H1 (cell line): ENCODE measurements at regions not wholly inside any gene's neighbourhood (a gene's known extent, or its start where the extent isn't known, plus 50 kb on each side); places are given as distances from the start of the nearest gene placed in this dataset.
"Not testable (repeated sequence)": the region's sequence is repeated elsewhere in the genome, so short reads cannot be mapped to it uniquely, and the experiment has no call there.

ENCODE experiments used
- CTCF ChIA-PET: fragments of 300-600 bp; sonication (Branson Sonifier 250); formaldehyde crosslinking; loops from one replicate; lab custom pipeline; 2021; ENCODE audit not compliant: partially characterized antibody; lab: Charles Lee
- POLR2A ChIA-PET: fragments of 300-600 bp; sonication (Branson Sonifier 250); formaldehyde crosslinking; loops from one replicate; lab custom pipeline; 2021; ENCODE audit warnings: inconsistent platforms; ENCODE audit not compliant: partially characterized antibody; lab: Charles Lee
- DNase-seq, 2 experiments: peaks; one replicate each; pipeline versions ENCODE4 v3.0.0 to v3.0.0-alpha.2; 2010 to 2022; ENCODE audit warnings: low spot score in 2 of 2, low read depth in 1 of 2, mixed read lengths in 1 of 2
- FAIRE-seq: peaks from 2 replicates; lab custom pipeline; 2011; peaks lifted over from hg19 to GRCh38; lab: Jason Lieb, UNC
- H2AFZ ChIP-seq: 2 replicates; pipeline ENCODE4 v1.8.1; 2012; ENCODE audit warnings: low read length, inconsistent platforms
- H2AK5ac ChIP-seq: 2 replicates; pipeline ENCODE4 v1.6.1; 2013; ENCODE audit warnings: low read depth, low read length
- H2BK120ac ChIP-seq: replicated peaks from 2 replicates; pipeline ENCODE3; 2013; ENCODE audit warnings: low read depth, low read length, inconsistent platforms
- H2BK12ac ChIP-seq: 2 replicates; pipeline ENCODE4 v1.6.1; 2013; ENCODE audit warnings: low read depth, low read length
- H2BK15ac ChIP-seq: 2 replicates; pipeline ENCODE4 v1.6.1; 2013; ENCODE audit warnings: low read length
- H2BK20ac ChIP-seq: 2 replicates; pipeline ENCODE4 v1.6.1; 2013; ENCODE audit warnings: low read length
- H2BK5ac ChIP-seq: 2 replicates; pipeline ENCODE4 v1.6.1; 2013; ENCODE audit warnings: low read depth, low read length
- H3K14ac ChIP-seq: 2 replicates; pipeline ENCODE4 v1.6.1; 2013; ENCODE audit warnings: inconsistent platforms; ENCODE audit not compliant: insufficient read length
- H3K18ac ChIP-seq: 2 replicates; pipeline ENCODE4 v1.6.1; 2013; ENCODE audit warnings: low read length; ENCODE audit errors: extremely low read depth
- H3K23ac ChIP-seq: 2 replicates; pipeline ENCODE4 v1.6.1; 2013; ENCODE audit warnings: inconsistent platforms; ENCODE audit not compliant: insufficient read length
- H3K23me2 ChIP-seq: 2 replicates; pipeline ENCODE4 v1.6.1; 2013; ENCODE audit warnings: low read depth, low read length
- H3K27ac ChIP-seq: 2 replicates; pipeline ENCODE4 v1.6.1; 2011; ENCODE audit warnings: low read depth, low read length, inconsistent platforms
- H3K27me3 ChIP-seq, 4 experiments: replicated peaks in 1 of 4; 1 replicate in 1 of 4; 2 replicates in 3 of 4; pipeline versions ENCODE4 v1.6.1 to v1.8.1; 2011 to 2013; ENCODE audit warnings: low read length in 3 of 4, mild to moderate bottlenecking in 3 of 4, inconsistent platforms in 2 of 4, mixed read lengths in 2 of 4, moderate library complexity in 1 of 4; ENCODE audit not compliant: control insufficient read depth in 3 of 4, insufficient read depth in 3 of 4; ENCODE audit errors: extremely low read depth in 1 of 4
- H3K36me3 ChIP-seq, 4 experiments: 2 replicates each; pipeline versions ENCODE4 v1.6.1 to v1.8.1; 2011 to 2013; ENCODE audit warnings: mild to moderate bottlenecking in 4 of 4, low read length in 3 of 4, moderate library complexity in 2 of 4, control low read depth in 1 of 4, inconsistent platforms in 1 of 4; ENCODE audit not compliant: insufficient read depth in 4 of 4, control insufficient read depth in 2 of 4
- H3K4ac ChIP-seq: replicated peaks from 2 replicates; pipeline ENCODE3; 2013; ENCODE audit warnings: low read length, low read depth, mixed read lengths, inconsistent platforms; ENCODE audit not compliant: insufficient read length
- H3K4me1 ChIP-seq, 4 experiments: replicated peaks in 1 of 4; 1 replicate in 1 of 4; 2 replicates in 3 of 4; pipeline versions ENCODE4 v1.6.1 to v1.8.1; 2011 to 2013; ENCODE audit warnings: low read length in 3 of 4, inconsistent platforms in 2 of 4, mixed read lengths in 1 of 4; ENCODE audit not compliant: insufficient read depth in 4 of 4, control insufficient read depth in 3 of 4
- H3K4me2 ChIP-seq, 2 experiments: 2 replicates each; pipeline versions ENCODE4 v1.6.1 to v1.8.1; 2011 to 2013; ENCODE audit warnings: low read depth in 2 of 2, low read length in 2 of 2, control low read depth in 1 of 2, inconsistent platforms in 1 of 2, mild to moderate bottlenecking in 1 of 2; ENCODE audit not compliant: insufficient read depth in 1 of 2
- H3K4me3 ChIP-seq, 4 experiments: fragments of 200-600, 300-600 bp in 1 of 4; sonication (generic), shearing (Covaris generic), sonication (Bioruptor Twin) in 1 of 4; 2 replicates each; pipeline versions ENCODE4 v1.5.1 to v1.8.1; 2011 to 2016; ENCODE audit warnings: low read length in 4 of 4, low read depth in 3 of 4, control low read depth in 2 of 4, inconsistent platforms in 2 of 4, mild to moderate bottlenecking in 2 of 4, mixed read lengths in 1 of 4, moderate library complexity in 1 of 4; ENCODE audit not compliant: insufficient read depth in 2 of 4; ENCODE audit errors: extremely low read depth in 1 of 4
- H3K56ac ChIP-seq: replicated peaks from 2 replicates; pipeline ENCODE3; 2013; ENCODE audit warnings: low read depth, mild to moderate bottlenecking, mixed read lengths, low read length, inconsistent platforms; ENCODE audit not compliant: insufficient read length
- H3K79me1 ChIP-seq: 2 replicates; pipeline ENCODE4 v1.6.1; 2013; ENCODE audit warnings: low read depth, low read length, control low read depth
- H3K79me2 ChIP-seq, 2 experiments: 2 replicates each; pipeline versions ENCODE4 v1.6.1 to v1.8.1; 2012 to 2013; ENCODE audit warnings: low read length in 2 of 2, mild to moderate bottlenecking in 2 of 2, inconsistent platforms in 1 of 2; ENCODE audit not compliant: insufficient read depth in 2 of 2, control insufficient read depth in 1 of 2
- H3K9ac ChIP-seq, 4 experiments: replicated peaks in 1 of 4; 1 replicate in 1 of 4; 2 replicates in 3 of 4; pipeline versions ENCODE4 v1.6.1 to v1.8.1; 2011 to 2013; ENCODE audit warnings: low read depth in 3 of 4, low read length in 3 of 4, control low read depth in 2 of 4, mild to moderate bottlenecking in 2 of 4, moderate library complexity in 2 of 4, inconsistent platforms in 1 of 4; ENCODE audit errors: extremely low read depth in 1 of 4
- H3K9me3 ChIP-seq, 2 experiments: 2 replicates each; pipeline versions ENCODE4 v1.6.1 to v1.8.1; 2012 to 2013; ENCODE audit warnings: mild to moderate bottlenecking in 2 of 2, moderate library complexity in 2 of 2, control low read depth in 1 of 2, inconsistent platforms in 1 of 2, low read depth in 1 of 2, low read length in 1 of 2, mixed read lengths in 1 of 2; ENCODE audit not compliant: insufficient read depth in 2 of 2
- H4K20me1 ChIP-seq, 2 experiments: replicated peaks in 1 of 2; 2 replicates each; pipeline versions ENCODE3 to v1.8.1; 2011 to 2013; ENCODE audit warnings: inconsistent platforms in 2 of 2, low read length in 2 of 2, mild to moderate bottlenecking in 1 of 2; ENCODE audit not compliant: insufficient read depth in 2 of 2, control insufficient read depth in 1 of 2
- H4K5ac ChIP-seq: 2 replicates; pipeline ENCODE4 v1.6.1; 2013; ENCODE audit warnings: low read length, low read depth, mixed read lengths, inconsistent platforms; ENCODE audit not compliant: insufficient read length
- H4K8ac ChIP-seq: 2 replicates; pipeline ENCODE4 v1.8.0; 2013; ENCODE audit warnings: mild to moderate bottlenecking, moderate library complexity, low read length, inconsistent platforms; ENCODE audit not compliant: insufficient read depth; ENCODE audit errors: extremely low read depth
- H4K91ac ChIP-seq: replicated peaks from 2 replicates; pipeline ENCODE3; 2013; ENCODE audit warnings: low read length, mixed read lengths, inconsistent platforms; ENCODE audit not compliant: insufficient read length
- WGBS, 2 experiments: shearing (Covaris generic) in 1 of 2; methylation state at CpG; one replicate each; pipeline versions ENCODE4 v1.1.6 to v1.1.7; 2013 to 2015; ENCODE audit warnings: low lambda C conversion rate in 2 of 2, mixed read lengths in 2 of 2, inconsistent platforms in 1 of 2, low coverage in 1 of 2, missing lambda C conversion rate in 1 of 2; ENCODE audit not compliant: insufficient replicate concordance in 2 of 2, insufficient coverage in 1 of 2, insufficient read length in 1 of 2; ENCODE audit errors: extremely low coverage in 1 of 2, missing lambda C conversion rate in 1 of 2; 5-methylcytosine and 5-hydroxymethylcytosine counted together

DNA sequence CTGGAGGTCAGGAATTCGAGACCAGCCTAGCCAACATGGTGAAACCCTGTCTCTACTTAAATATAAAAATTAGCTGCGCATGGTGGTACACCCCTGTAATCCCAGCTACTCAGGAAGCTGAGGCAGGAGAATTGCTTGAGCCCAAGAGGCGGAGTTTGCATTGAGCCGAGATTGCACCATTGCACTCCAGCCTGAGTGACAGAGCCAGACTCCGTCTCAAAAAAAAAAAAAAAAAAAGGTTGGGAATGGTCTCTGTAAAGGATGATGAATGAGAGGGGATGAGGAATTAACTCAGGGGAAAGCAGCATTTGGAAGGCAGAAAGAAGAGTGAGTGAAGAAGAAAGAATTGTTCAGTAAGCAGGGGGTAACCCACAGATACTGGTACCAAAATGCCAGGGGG is 67.8 kb upstream of the CREB3L1 start:
- H2AFZ ChIP-seq: peak overlapping the region; percentile 70
- H2BK12ac ChIP-seq, H3K9ac ChIP-seq, H3K4me2 ChIP-seq, H3K36me3 ChIP-seq, H3K4me1 ChIP-seq, H3K79me2 ChIP-seq, H3K27me3 ChIP-seq, H4K20me1 ChIP-seq, H3K23me2 ChIP-seq, H3K23ac ChIP-seq, H3K9me3 ChIP-seq, H4K5ac ChIP-seq, H3K27ac ChIP-seq, H2BK5ac ChIP-seq, H4K8ac ChIP-seq, H3K18ac ChIP-seq, H3K56ac ChIP-seq, H3K79me1 ChIP-seq, DNase-seq, H4K91ac ChIP-seq, H2BK15ac ChIP-seq, POLR2A ChIA-PET, H2BK120ac ChIP-seq, H3K14ac ChIP-seq, FAIRE-seq, H3K4ac ChIP-seq, H3K4me3 ChIP-seq, H2BK20ac ChIP-seq, H2AK5ac ChIP-seq: not testable (repeated sequence)
- WGBS, 2 experiments: 85% methylated on average over 3 of the region's 5 CpGs; no CpG with 5 or more reads in 1 of the 2 experiments
- CTCF ChIA-PET: interaction anchor here (0.9 to 1.3 kb wide), 4 partner anchors 9 to 32 kb away, joined by 3 to 4 read pairs (median 3); no protein-coding TSS in a partner anchor
